NB4 (cell line): ENCODE measurements at regions not wholly inside any gene's neighbourhood (a gene's known extent, or its start where the extent isn't known, plus 50 kb on each side); places are given as distances from the start of the nearest gene placed in this dataset.

ENCODE experiments used
- CTCF ChIP-seq: IDR thresholded peaks from one replicate; pipeline ENCODE4 v1.5.1; 2012; ENCODE audit warnings: low read depth, low read length
- MYC ChIP-seq: IDR thresholded peaks from 2 replicates; pipeline ENCODE4 v1.6.1; 2011; ENCODE audit warnings: low read depth, low read length
- POLR2A ChIP-seq: IDR thresholded peaks from 2 replicates; pipeline ENCODE4 v1.6.1; 2011; ENCODE audit warnings: mild to moderate bottlenecking; ENCODE audit not compliant: insufficient read length; ENCODE audit errors: extremely low read depth

GRCh38 chr12:107612508-107612907, 73.1 kb upstream of the PWP1 start:
- TF ChIP-seq POLR2A (no peak), CTCF (no peak), MYC (no peak)
